NT2/D1 (cell line): ENCODE measurements at regions not wholly inside any gene's neighbourhood (a gene's known extent, or its start where the extent isn't known, plus 50 kb on each side); places are given as distances from the start of the nearest gene placed in this dataset.

Experiments used
- SUZ12 ChIP-seq: IDR thresholded peaks from 2 replicates; pipeline ENCODE4 v1.6.1; 2011; ENCODE audit not compliant: insufficient read length, insufficient read depth; ENCODE audit errors: extremely low read depth
- YY1 ChIP-seq: IDR thresholded peaks from 2 replicates; pipeline ENCODE4 v1.6.1; 2011; ENCODE audit not compliant: insufficient read length, insufficient read depth
- ZNF274 ChIP-seq: IDR thresholded peaks from 2 replicates; pipeline ENCODE4 v1.6.1; 2011; ENCODE audit warnings: mild to moderate bottlenecking, low read depth, low read length

- TF ChIP-seq SUZ12 (no peak), YY1 (no peak), ZNF274 (no peak)
These were observed 85.1 kb upstream of the BMPER start for GRCh38 chr7:33820206-33820605.
